ENCODE measurements at regions not wholly inside any gene's neighbourhood (a gene's known extent, or its start where the extent isn't known, plus 50 kb on each side); places are given as distances from the start of the nearest gene placed in this dataset.

GRCh38 chr10:20355915-20356314 lies 539.7 kb downstream of the PLXDC2 start:
- H3K27ac ChIP-seq, result no peak overlapping the region
- no peaks in the 10 kb centered on the region; the same call in 2 of the 3 replicates for H3K9me3 ChIP-seq
- ChIA-PET POLR2A (no interaction called here), CTCF (no interaction called here)
- no peak overlapping the region for H3K4me3 ChIP-seq
- no peaks in the 10 kb centered on the region for H3K4me1 ChIP-seq
- no peak for TF ChIP-seq NPAS2 (CRISPR knock-in tag; IDR thresholded peaks at IDR 0.05; ENCODE audit: borderline replicate concordance)
- TF ChIP-seq TFCP2L1 (CRISPR knock-in tag; IDR thresholded peaks at IDR 0.05), result no peak
- no peak for TF ChIP-seq HES2 (IDR thresholded peaks at IDR 0.05)
- no peak for TF ChIP-seq KDM5A (IDR thresholded peaks at IDR 0.05)
- no peak for TF ChIP-seq E2F6 (IDR thresholded peaks at IDR 0.05; ENCODE audit: borderline replicate concordance, low read depth)
- no peak for TF ChIP-seq ESRRA (IDR thresholded peaks at IDR 0.05; ENCODE audit: borderline replicate concordance, low read length)
- TF ChIP-seq PBX3 (IDR thresholded peaks at IDR 0.05), result no peak
- TF ChIP-seq CHD2 (IDR thresholded peaks at IDR 0.05; ENCODE audit: low read length, partially characterized antibody), result no peak
- DNase-seq (ENCODE audit: low read depth in 1 of 2, low spot score in 1 of 2) (no peak), ATAC-seq (no peak), FAIRE-seq (no peak)
- WGBS (ENCODE audit: missing lambda C conversion rate), result 5% methylated on average over 4 of the region's 4 CpGs
- no peak overlapping the region for H3K4me2 ChIP-seq

GRCh38 chr10:20355011-20355410 lies 538.8 kb downstream of the PLXDC2 start:
- CTCF ChIA-PET, result interaction anchor here (1.1 kb wide), 1 partner anchor 34 kb away, joined by 3 read pairs; no protein-coding TSS in a partner anchor
- TF ChIP-seq CBX8 (IDR thresholded peaks at IDR 0.05) (no peak), ATOH8 (CRISPR knock-in tag; IDR thresholded peaks at IDR 0.05; ENCODE audit: low read depth) (no peak), SREBF2 (IDR thresholded peaks at IDR 0.05) (no peak), HES2 (IDR thresholded peaks at IDR 0.05) (no peak), BHLHE40 (IDR thresholded peaks at IDR 0.05; ENCODE audit: low read depth, low read length) (no peak), TFCP2L1 (CRISPR knock-in tag; IDR thresholded peaks at IDR 0.05) (no peak), FOXS1 (CRISPR knock-in tag; IDR thresholded peaks at IDR 0.05) (no peak), PBX3 (IDR thresholded peaks at IDR 0.05) (no peak), NPAS2 (CRISPR knock-in tag; IDR thresholded peaks at IDR 0.05; ENCODE audit: borderline replicate concordance) (no peak), NFE2L2 (conservative IDR thresholded peaks at IDR 0.05; ENCODE audit: low read length) (no peak), ZC3H11A (IDR thresholded peaks at IDR 0.05) (no peak), EHMT2 (IDR thresholded peaks at IDR 0.05; ENCODE audit: low read depth) (no peak), ESRRA (IDR thresholded peaks at IDR 0.05; ENCODE audit: borderline replicate concordance, low read length) (no peak), MAX (IDR thresholded peaks at IDR 0.05) (no peak), CEBPB (IDR thresholded peaks at IDR 0.05) (no peak), HMGXB4 (CRISPR knock-in tag; IDR thresholded peaks at IDR 0.05; ENCODE audit: borderline replicate concordance) (no peak), ZNF302 (CRISPR knock-in tag; IDR thresholded peaks at IDR 0.05) (no peak), CBX2 (IDR thresholded peaks at IDR 0.05; ENCODE audit: borderline replicate concordance, low read depth) (no peak)
- DNase-seq (ENCODE audit: low read depth in 1 of 2, low spot score in 1 of 2) (no peak), ATAC-seq (no peak), FAIRE-seq (no peak)
- Histone ChIP-seq H3K4me2 (no peak overlapping the region), H3K4me3 (no peak overlapping the region), H3K27ac (no peak overlapping the region), H3K9me3 (no peaks in the 10 kb centered on the region; the same call in 2 of the 3 replicates), H3K4me1 (no peaks in the 10 kb centered on the region)
- POLR2A ChIA-PET, result no interaction called here
- WGBS (ENCODE audit: missing lambda C conversion rate), result 24% methylated on average over 3 of the region's 3 CpGs

All from A549 (cell line).